Suprapubic skin (tissue), 3 donors: ENCODE measurements at regions not wholly inside any gene's neighbourhood (a gene's known extent, or its start where the extent isn't known, plus 50 kb on each side); places are given as distances from the start of the nearest gene placed in this dataset.

Experiments
- EP300 ChIP-seq: sonication (generic); formaldehyde crosslinking; IDR thresholded peaks from one replicate; pipeline ENCODE4 v1.6.1; 2017; ENCODE audit warnings: antibody characterized with exemption
- POLR2A ChIP-seq, 2 donors: fragments of 450-650 bp; IDR thresholded peaks; one replicate each; pipeline ENCODE4 v1.6.1; 2017; ENCODE audit warnings: antibody characterized with exemption in 2 of 2, mild to moderate bottlenecking in 2 of 2, moderate library complexity in 2 of 2
- TF ChIP-seq, protein P1 (sequence below), 2 donors: fragments of 200-600 bp in 1 of 2; fragments of 450-650 bp in 1 of 2; sonication (generic) in 1 of 2; IDR thresholded peaks; one replicate each; pipeline ENCODE4 v1.5.1; 2016 to 2019; ENCODE audit warnings: antibody characterized with exemption in 2 of 2, mild to moderate bottlenecking in 1 of 2, moderate library complexity in 1 of 2

DNA sequence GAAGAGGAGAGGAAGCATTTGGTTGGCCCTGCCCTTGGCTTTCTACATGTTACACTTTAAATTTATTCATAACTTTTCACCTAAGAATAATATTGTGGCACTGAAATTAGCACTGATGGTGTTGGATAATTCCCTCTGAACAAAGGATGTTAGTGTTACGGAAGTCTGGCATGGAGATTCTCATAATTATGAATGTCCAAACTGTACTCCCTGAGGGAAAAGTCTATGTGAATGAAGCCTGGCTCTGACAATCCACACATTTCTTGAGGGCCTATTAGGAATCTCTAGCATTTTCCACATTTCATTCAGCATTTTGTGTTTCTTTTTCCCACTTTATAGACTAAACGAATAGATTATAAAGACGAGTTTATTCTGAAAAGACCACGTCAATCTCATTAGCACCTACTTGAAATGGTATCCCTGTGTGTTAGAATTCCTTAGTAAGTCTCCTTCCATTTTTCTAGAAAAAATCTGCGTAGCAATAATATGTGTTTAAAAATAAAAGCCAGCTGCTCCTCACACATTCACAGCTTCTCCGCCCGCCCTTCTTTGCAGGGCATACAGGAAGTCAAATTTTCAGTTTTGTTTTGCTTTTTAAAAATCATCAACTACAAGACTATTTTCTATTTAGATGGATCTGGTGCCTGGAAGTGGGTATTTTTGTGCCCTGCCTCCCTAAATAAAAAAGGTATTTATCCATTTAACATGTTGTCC, 131.8 kb upstream of the PALS2 start:
- TF ChIP-seq, protein P1, sequence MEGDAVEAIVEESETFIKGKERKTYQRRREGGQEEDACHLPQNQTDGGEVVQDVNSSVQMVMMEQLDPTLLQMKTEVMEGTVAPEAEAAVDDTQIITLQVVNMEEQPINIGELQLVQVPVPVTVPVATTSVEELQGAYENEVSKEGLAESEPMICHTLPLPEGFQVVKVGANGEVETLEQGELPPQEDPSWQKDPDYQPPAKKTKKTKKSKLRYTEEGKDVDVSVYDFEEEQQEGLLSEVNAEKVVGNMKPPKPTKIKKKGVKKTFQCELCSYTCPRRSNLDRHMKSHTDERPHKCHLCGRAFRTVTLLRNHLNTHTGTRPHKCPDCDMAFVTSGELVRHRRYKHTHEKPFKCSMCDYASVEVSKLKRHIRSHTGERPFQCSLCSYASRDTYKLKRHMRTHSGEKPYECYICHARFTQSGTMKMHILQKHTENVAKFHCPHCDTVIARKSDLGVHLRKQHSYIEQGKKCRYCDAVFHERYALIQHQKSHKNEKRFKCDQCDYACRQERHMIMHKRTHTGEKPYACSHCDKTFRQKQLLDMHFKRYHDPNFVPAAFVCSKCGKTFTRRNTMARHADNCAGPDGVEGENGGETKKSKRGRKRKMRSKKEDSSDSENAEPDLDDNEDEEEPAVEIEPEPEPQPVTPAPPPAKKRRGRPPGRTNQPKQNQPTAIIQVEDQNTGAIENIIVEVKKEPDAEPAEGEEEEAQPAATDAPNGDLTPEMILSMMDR (IDR thresholded peaks at IDR 0.05) = no peak
- no peak for TF ChIP-seq POLR2A (IDR thresholded peaks at IDR 0.05)
- TF ChIP-seq EP300 = no peak
